ENCODE measurements at regions not wholly inside any gene's neighbourhood (a gene's known extent, or its start where the extent isn't known, plus 50 kb on each side); places are given as distances from the start of the nearest gene placed in this dataset.
"Not testable (repeated sequence)": the region's sequence is repeated elsewhere in the genome, so short reads cannot be mapped to it uniquely, and the experiment has no call there.

GRCh38 chr4:27429364-27429871 lies 568.8 kb downstream of the STIM2 start:
- DNase-seq (ENCODE audit: extremely low spot score) = no peak
- Histone ChIP-seq H3K27ac (replicated peaks in 1 of 4) (no peak overlapping the region), H3K4me1 (no peaks in the 10 kb centered on the region), H3K4me3 (no peak overlapping the region), H3K36me3 (no peaks in the 10 kb centered on the region), H3K9me3 (no peaks in the 10 kb centered on the region), H3K27me3 (no peaks in the 10 kb centered on the region)
- no peak for TF ChIP-seq EP300 (IDR thresholded peaks at IDR 0.05)
- no peak for TF ChIP-seq CTCF (IDR thresholded peaks at IDR 0.05)
- TF ChIP-seq POLR2AphosphoS5 (IDR thresholded peaks at IDR 0.05) = no peak
- no peak for TF ChIP-seq POLR2A (IDR thresholded peaks at IDR 0.05; ENCODE audit: low read depth)
- intact Hi-C loops (cut with DNase I) = no loop called here
- WGBS = 52% methylated on average over 5 of the region's 5 CpGs

- no peak for TF ChIP-seq POLR2A (IDR thresholded peaks at IDR 0.05; ENCODE audit: low read depth)
- TF ChIP-seq CTCF (IDR thresholded peaks at IDR 0.05) = no peak
- no peak for TF ChIP-seq POLR2AphosphoS5 (IDR thresholded peaks at IDR 0.05)
- TF ChIP-seq EP300 (IDR thresholded peaks at IDR 0.05) = no peak
These were observed 581.5 kb downstream of the STIM2 start for GRCh38 chr4:27442146-27442545.

GRCh38 chr4:27442661-27443060 lies 582.0 kb downstream of the STIM2 start:
- WGBS = 92% methylated on average over 4 of the region's 4 CpGs
- H3K27ac ChIP-seq (replicated peaks in 1 of 4); DNase-seq (ENCODE audit: extremely low spot score); intact Hi-C loops (cut with DNase I); H3K9me3 ChIP-seq; H3K36me3 ChIP-seq; H3K4me3 ChIP-seq; H3K27me3 ChIP-seq; H3K4me1 ChIP-seq: not testable (repeated sequence)

More at GRCh38 chr4:27442146-27442545, 581.5 kb downstream of the STIM2 start:
- intact Hi-C loops (cut with DNase I) = no loop called here
- Histone ChIP-seq H3K36me3 (no peaks in the 10 kb centered on the region), H3K27ac (replicated peaks in 1 of 4) (no peak overlapping the region), H3K9me3 (no peaks in the 10 kb centered on the region), H3K4me1 (no peaks in the 10 kb centered on the region), H3K4me3 (no peak overlapping the region), H3K27me3 (no peaks in the 10 kb centered on the region)
- DNase-seq (ENCODE audit: extremely low spot score) = no peak
- 36% methylated on average over 1 of the region's 1 CpG for WGBS

- 92% methylated on average over 3 of the region's 3 CpGs for WGBS
- intact Hi-C loops (cut with DNase I) = no loop called here
- no peak for DNase-seq (ENCODE audit: extremely low spot score)
These were observed 603.2 kb downstream of the STIM2 start for GRCh38 chr4:27463816-27464215.

GRCh38 chr4:27467351-27467750 lies 606.7 kb downstream of the STIM2 start:
- intact Hi-C loops (cut with DNase I) = no loop called here
- H3K27ac ChIP-seq (replicated peaks in 1 of 4) = no peak overlapping the region
- H3K36me3 ChIP-seq = no peaks in the 10 kb centered on the region
- TF ChIP-seq POLR2AphosphoS5 (IDR thresholded peaks at IDR 0.05) = no peak
- TF ChIP-seq POLR2A (IDR thresholded peaks at IDR 0.05; ENCODE audit: low read depth) = no peak
- TF ChIP-seq EP300 (IDR thresholded peaks at IDR 0.05) = no peak
- no peak for TF ChIP-seq CTCF (IDR thresholded peaks at IDR 0.05)
- no peaks in the 10 kb centered on the region for H3K27me3 ChIP-seq
- H3K4me1 ChIP-seq = peaks cover 0 to 13% (median 0%) of the 10 kb centered on the region in 4 donors
- H3K4me3 ChIP-seq = no peak overlapping the region
- no peak for DNase-seq (ENCODE audit: extremely low spot score)
- H3K9me3 ChIP-seq = no peaks in the 10 kb centered on the region

More at GRCh38 chr4:27463816-27464215, 603.2 kb downstream of the STIM2 start:
- H3K4me1 ChIP-seq = peaks cover 0 to 13% (median 0%) of the 10 kb centered on the region in 4 donors
- no peak overlapping the region for H3K4me3 ChIP-seq
- TF ChIP-seq POLR2AphosphoS5 (IDR thresholded peaks at IDR 0.05) (no peak), EP300 (IDR thresholded peaks at IDR 0.05) (no peak), POLR2A (IDR thresholded peaks at IDR 0.05; ENCODE audit: low read depth) (no peak), CTCF (IDR thresholded peaks at IDR 0.05) (no peak)
- H3K27me3 ChIP-seq = no peaks in the 10 kb centered on the region
- no peaks in the 10 kb centered on the region for H3K36me3 ChIP-seq
- H3K9me3 ChIP-seq = no peaks in the 10 kb centered on the region
- H3K27ac ChIP-seq (replicated peaks in 1 of 4) = no peak overlapping the region

All from esophagus muscularis mucosa (tissue), 4 donors.